Mesodermal cell (in vitro differentiated cells): ENCODE measurements at regions not wholly inside any gene's neighbourhood (a gene's known extent, or its start where the extent isn't known, plus 50 kb on each side); places are given as distances from the start of the nearest gene placed in this dataset.

Source experiments
- H3K27ac ChIP-seq: 2 replicates; pipeline ENCODE4 v1.7.0; 2013; ENCODE audit warnings: mild to moderate bottlenecking, low read depth, low read length, moderate library complexity; ENCODE audit not compliant: severe bottlenecking
- H3K36me3 ChIP-seq: 2 replicates; pipeline ENCODE4 v1.7.1; 2013; ENCODE audit warnings: mild to moderate bottlenecking, low read length, moderate library complexity; ENCODE audit not compliant: control insufficient read depth, insufficient read depth
- H3K4me1 ChIP-seq: one replicate; pipeline ENCODE4 v1.7.1; 2013; ENCODE audit warnings: mild to moderate bottlenecking, low read length; ENCODE audit not compliant: insufficient read depth, control insufficient read depth, poor library complexity, severe bottlenecking
- H3K4me3 ChIP-seq: 2 replicates; pipeline ENCODE4 v1.7.0; 2013; ENCODE audit warnings: low read length, control low read depth, mild to moderate bottlenecking; ENCODE audit not compliant: insufficient read depth, poor library complexity, severe bottlenecking; ENCODE audit errors: extremely low read depth
- H3K9me3 ChIP-seq: 2 replicates; pipeline ENCODE4 v1.7.1; 2013; ENCODE audit warnings: mild to moderate bottlenecking, low read length, moderate library complexity; ENCODE audit not compliant: control insufficient read depth
- WGBS, 2 experiments: methylation state at CpG; one replicate each; pipeline ENCODE4 v1.1.5; 2013; ENCODE audit warnings: missing lambda C conversion rate in 2 of 2; ENCODE audit not compliant: insufficient coverage in 2 of 2; 5-methylcytosine and 5-hydroxymethylcytosine counted together

DNA sequence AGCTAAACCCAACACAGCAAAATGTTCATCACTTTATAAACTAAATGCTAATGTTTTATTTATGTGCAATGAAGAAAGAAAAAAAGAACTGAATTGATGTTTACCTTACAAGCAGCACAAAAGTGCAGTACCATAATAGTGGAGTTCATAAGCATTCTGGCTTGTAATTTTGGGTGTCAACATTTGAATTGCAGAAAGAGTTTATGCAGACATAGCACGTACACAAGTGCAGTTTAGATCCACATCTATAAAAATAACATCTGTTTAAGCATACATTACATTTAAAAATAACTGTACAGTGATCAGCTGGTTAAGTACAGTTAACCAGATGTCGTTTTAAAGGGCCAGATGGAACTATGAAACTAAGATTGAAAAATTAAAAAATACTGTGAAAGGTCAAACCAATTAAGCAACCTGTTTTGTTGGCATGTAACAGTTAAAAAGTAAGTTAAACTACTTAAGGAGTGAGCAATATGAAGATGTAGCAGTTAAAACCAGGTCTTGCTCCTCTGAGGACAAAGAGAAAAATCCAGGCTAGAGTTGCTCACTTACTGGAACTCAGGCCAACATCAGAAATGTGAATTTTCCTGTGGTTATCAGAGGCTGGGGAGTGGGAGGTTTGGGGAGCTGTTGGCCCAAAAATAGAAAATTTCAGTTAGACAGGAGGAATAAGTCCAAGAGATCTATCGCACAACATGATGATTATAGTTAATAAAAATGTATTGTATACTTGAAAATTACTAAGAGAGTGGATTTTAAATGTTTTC lies 204.9 kb upstream of the MDFIC2 start:
- H3K27ac ChIP-seq: no peak overlapping the region
- WGBS, 2 experiments: 100% methylated on average over 1 of the region's 3 CpGs; no CpG with 5 or more reads in 1 of the 2 experiments
- H3K4me1 ChIP-seq: no peaks in the 10 kb centered on the region
- H3K4me3 ChIP-seq: no peak overlapping the region
- H3K36me3 ChIP-seq: no peaks in the 10 kb centered on the region
- H3K9me3 ChIP-seq: no peaks in the 10 kb centered on the region

GRCh38 chr3:70516076-70516475 lies 203.6 kb upstream of the MDFIC2 start:
- no peaks in the 10 kb centered on the region for H3K9me3 ChIP-seq
- no peaks in the 10 kb centered on the region for H3K4me1 ChIP-seq
- no peak overlapping the region for H3K4me3 ChIP-seq
- H3K27ac ChIP-seq: no peak overlapping the region
- no peaks in the 10 kb centered on the region for H3K36me3 ChIP-seq
- 89 to 93% methylated on average over 4 of the region's 4 CpGs for WGBS, 2 experiments

- no peaks in the 10 kb centered on the region for H3K9me3 ChIP-seq
- no peaks in the 10 kb centered on the region for H3K4me1 ChIP-seq
- WGBS, 2 experiments: no CpG with 5 or more reads among the region's 4 CpGs
- H3K36me3 ChIP-seq: no peaks in the 10 kb centered on the region
- H3K27ac ChIP-seq: no peak overlapping the region
- H3K4me3 ChIP-seq: no peak overlapping the region
Measured at GRCh38 chr3:70507486-70507885, 195.0 kb upstream of the MDFIC2 start.

DNA sequence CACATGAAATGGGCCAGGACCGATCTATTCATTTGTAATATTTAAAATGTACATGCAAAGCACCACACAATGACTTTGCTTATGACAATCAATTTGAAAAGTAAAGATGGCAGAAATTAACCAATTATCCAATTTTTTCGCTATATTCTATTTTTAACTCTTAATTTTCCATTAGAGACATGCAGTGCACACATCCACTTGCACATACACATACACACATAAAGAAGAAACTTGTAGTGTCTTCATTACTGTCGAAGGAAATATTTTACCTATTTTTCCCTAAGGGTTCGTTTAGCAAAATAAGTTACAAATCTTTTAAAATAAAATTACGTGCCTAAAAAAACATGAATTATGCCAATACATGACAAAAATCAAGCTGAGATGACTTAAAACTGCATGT lies 194.3 kb upstream of the MDFIC2 start:
- WGBS, 2 experiments: 79% methylated on average over 2 of the region's 5 CpGs; no CpG with 5 or more reads in 1 of the 2 experiments
- H3K9me3 ChIP-seq: no peaks in the 10 kb centered on the region
- H3K27ac ChIP-seq: no peak overlapping the region
- no peak overlapping the region for H3K4me3 ChIP-seq
- no peaks in the 10 kb centered on the region for H3K36me3 ChIP-seq
- no peaks in the 10 kb centered on the region for H3K4me1 ChIP-seq

DNA sequence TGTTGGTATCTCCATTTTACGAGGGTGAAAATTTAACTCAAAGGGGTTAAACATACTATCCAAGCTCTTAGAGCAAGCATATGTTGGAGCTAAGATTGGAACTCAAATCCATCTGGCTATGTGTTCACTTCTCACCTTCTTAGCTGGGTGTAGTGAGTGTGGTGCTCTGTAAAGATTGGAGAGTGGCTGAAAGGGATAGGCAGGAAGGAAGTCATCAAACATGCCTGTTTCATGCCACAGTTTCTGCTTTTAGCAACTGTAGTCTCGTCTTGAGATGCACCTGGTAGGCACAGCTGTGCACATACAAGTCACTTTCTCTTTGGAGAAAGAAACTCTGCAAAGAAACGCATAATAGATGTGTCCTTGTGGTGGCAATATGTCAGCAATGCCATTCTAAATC lies 189.1 kb upstream of the MDFIC2 start:
- WGBS, 2 experiments: 78 to 100% methylated on average over 1 of the region's 3 CpGs
- no peak overlapping the region for H3K4me3 ChIP-seq
- H3K27ac ChIP-seq: no peak overlapping the region
- H3K4me1 ChIP-seq: no peaks in the 10 kb centered on the region
- H3K9me3 ChIP-seq: no peaks in the 10 kb centered on the region
- no peaks in the 10 kb centered on the region for H3K36me3 ChIP-seq

DNA sequence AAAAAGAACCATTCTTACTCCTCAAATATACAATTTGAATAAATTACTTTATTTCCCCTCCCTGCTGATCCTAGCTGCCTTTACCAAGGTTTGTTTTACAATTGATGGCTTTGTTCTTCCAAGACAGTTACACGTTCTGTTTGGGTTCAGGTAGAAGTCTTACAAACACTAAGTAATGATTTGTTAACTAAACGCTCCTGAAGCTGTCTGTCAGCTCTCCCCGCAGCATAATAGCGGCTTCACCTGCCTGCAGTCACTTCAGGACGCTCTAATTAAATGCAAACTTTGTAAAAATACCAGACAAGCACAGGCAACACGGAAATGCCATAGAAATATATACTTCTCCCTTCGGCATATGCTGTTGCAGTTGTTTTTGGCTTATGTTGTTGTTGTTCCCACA lies 176.4 kb upstream of the MDFIC2 start:
- Histone ChIP-seq H3K9me3 (no peaks in the 10 kb centered on the region), H3K4me1 (no peaks in the 10 kb centered on the region), H3K36me3 (no peaks in the 10 kb centered on the region), H3K27ac (no peak overlapping the region), H3K4me3 (no peak overlapping the region)
- WGBS, 2 experiments: 28 to 50% methylated on average over 5 of the region's 7 CpGs

DNA sequence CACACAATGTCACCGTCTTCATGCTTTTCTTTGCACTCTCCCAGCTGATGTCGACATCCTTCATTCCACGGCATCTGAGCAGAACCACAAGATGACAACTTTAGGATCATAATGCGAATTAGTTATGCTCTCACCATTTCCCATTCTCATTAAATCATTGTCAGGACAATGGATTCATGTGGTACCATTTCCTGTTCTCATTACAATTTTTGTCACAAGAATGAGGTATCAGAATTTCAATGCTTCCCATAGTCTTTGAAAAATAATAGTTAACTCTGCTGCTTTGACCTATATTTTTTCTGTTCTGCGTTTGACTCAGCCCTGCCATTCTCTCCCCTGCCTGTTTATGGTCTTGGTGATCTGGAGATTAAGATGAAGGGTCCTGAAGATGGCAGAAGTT lies 175.7 kb upstream of the MDFIC2 start:
- Histone ChIP-seq H3K4me3 (no peak overlapping the region), H3K4me1 (no peaks in the 10 kb centered on the region), H3K9me3 (no peaks in the 10 kb centered on the region), H3K36me3 (no peaks in the 10 kb centered on the region), H3K27ac (no peak overlapping the region)
- WGBS, 2 experiments: 77 to 85% methylated on average over 4 of the region's 5 CpGs

GRCh38 chr3:70486414-70487017 lies 174.1 kb upstream of the MDFIC2 start:
- WGBS, 2 experiments: no CpG with 5 or more reads among the region's 2 CpGs
- Histone ChIP-seq H3K27ac (no peak overlapping the region), H3K9me3 (no peaks in the 10 kb centered on the region), H3K4me1 (no peaks in the 10 kb centered on the region), H3K4me3 (no peak overlapping the region), H3K36me3 (no peaks in the 10 kb centered on the region)

- H3K4me1 ChIP-seq: peaks cover 6% of the 10 kb centered on the region
- no peak overlapping the region for H3K27ac ChIP-seq
- no CpG with 5 or more reads among the region's 2 CpGs for WGBS, 2 experiments
- peaks cover 6% of the 10 kb centered on the region for H3K9me3 ChIP-seq
- H3K36me3 ChIP-seq: no peaks in the 10 kb centered on the region
- H3K4me3 ChIP-seq: no peak overlapping the region
Measured at GRCh38 chr3:70476174-70476573, 163.7 kb upstream of the MDFIC2 start.

DNA sequence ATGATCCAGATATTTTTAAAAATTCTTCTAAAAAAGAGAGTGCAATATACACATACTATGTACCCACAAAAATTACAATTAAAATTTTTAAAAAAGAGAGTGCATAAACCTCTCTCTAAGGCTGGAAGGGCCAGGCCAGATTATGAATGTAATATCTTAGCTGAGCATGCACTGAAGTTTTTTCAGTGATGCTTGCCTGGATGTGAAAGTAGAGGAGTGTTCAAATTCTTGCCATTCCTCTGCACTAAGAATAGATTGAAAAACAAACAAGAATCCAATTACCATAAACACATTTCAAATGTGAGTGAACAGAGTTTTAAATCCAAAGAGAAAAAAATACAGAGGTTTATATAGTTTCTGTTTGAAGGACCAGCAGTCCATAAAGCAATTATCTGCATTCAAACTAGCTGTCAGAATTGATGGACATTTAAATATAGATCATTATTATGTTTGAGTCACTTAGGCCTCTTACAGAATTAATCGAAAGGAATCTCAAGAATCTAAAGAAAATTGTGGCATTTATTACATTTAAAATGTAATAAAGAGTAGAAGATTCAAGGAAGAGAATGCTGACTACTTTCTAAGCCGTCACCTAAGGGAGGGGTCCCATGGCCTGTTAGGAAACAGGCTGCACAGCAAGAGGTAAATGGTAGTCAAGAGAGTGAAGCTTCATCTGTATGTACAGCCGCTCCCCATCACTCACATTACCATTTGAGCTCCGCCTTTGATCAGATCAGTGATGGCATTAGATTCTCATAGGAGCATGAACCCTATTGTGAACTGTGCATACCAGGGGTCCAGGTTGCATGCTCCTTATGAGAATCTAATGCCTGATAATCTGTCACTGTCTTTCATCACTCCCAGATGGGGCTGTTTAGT lies 159.3 kb upstream of the MDFIC2 start:
- no peaks in the 10 kb centered on the region for H3K9me3 ChIP-seq
- H3K27ac ChIP-seq: no peak overlapping the region
- WGBS, 2 experiments: 100% methylated on average over 1 of the region's 4 CpGs; no CpG with 5 or more reads in 1 of the 2 experiments
- peaks cover 9% of the 10 kb centered on the region for H3K4me1 ChIP-seq
- no peak overlapping the region for H3K4me3 ChIP-seq
- no peaks in the 10 kb centered on the region for H3K36me3 ChIP-seq
